ENCODE measurements at regions not wholly inside any gene's neighbourhood (a gene's known extent, or its start where the extent isn't known, plus 50 kb on each side); places are given as distances from the start of the nearest gene placed in this dataset.
A peak's percentile ranks its signal among the peaks of the same experiment; 100 is the strongest.

GRCh38 chr17:55668312-55668920 lies 54.2 kb downstream of the TMEM100 start:
- no peak for TF ChIP-seq CTCF (IDR thresholded peaks at IDR 0.05; ENCODE audit: borderline replicate concordance, control extremely low read depth, extremely low read depth, insufficient read depth, missing control alignments)
- in situ Hi-C loops (cut with MboI; ENCODE audit: low sequenced_read_pairs, unreplicated experiment), result no loop called here
- DNase-seq (ENCODE audit: low spot score), result no peak

- no peak for DNase-seq (ENCODE audit: low spot score)
- no peak for TF ChIP-seq CTCF (IDR thresholded peaks at IDR 0.05; ENCODE audit: borderline replicate concordance, control extremely low read depth, extremely low read depth, insufficient read depth, missing control alignments)
- in situ Hi-C loops (cut with MboI; ENCODE audit: low sequenced_read_pairs, unreplicated experiment), result no loop called here
Measured at GRCh38 chr17:55666806-55667205, 55.9 kb downstream of the TMEM100 start.

GRCh38 chr17:55664287-55664686 lies 58.4 kb downstream of the TMEM100 start:
- in situ Hi-C loops (cut with MboI; ENCODE audit: low sequenced_read_pairs, unreplicated experiment), result no loop called here
- peak; percentile 17 for DNase-seq (ENCODE audit: low spot score)
- TF ChIP-seq CTCF (IDR thresholded peaks at IDR 0.05; ENCODE audit: borderline replicate concordance, control extremely low read depth, extremely low read depth, insufficient read depth, missing control alignments), result no peak

- TF ChIP-seq CTCF (IDR thresholded peaks at IDR 0.05; ENCODE audit: borderline replicate concordance, control extremely low read depth, extremely low read depth, insufficient read depth, missing control alignments), result no peak
- no peak for DNase-seq (ENCODE audit: low spot score)
- in situ Hi-C loops (cut with MboI; ENCODE audit: low sequenced_read_pairs, unreplicated experiment), result no loop called here
Measured at GRCh38 chr17:55663400-55663799, 59.3 kb downstream of the TMEM100 start.

GRCh38 chr17:55661963-55662834 lies 60.5 kb downstream of the TMEM100 start:
- in situ Hi-C loops (cut with MboI; ENCODE audit: low sequenced_read_pairs, unreplicated experiment), result no loop called here
- TF ChIP-seq CTCF (IDR thresholded peaks at IDR 0.05; ENCODE audit: borderline replicate concordance, control extremely low read depth, extremely low read depth, insufficient read depth, missing control alignments), result no peak
- DNase-seq (ENCODE audit: low spot score), result no peak

GRCh38 chr17:55661256-55661758 lies 61.4 kb downstream of the TMEM100 start:
- no peak for TF ChIP-seq CTCF (IDR thresholded peaks at IDR 0.05; ENCODE audit: borderline replicate concordance, control extremely low read depth, extremely low read depth, insufficient read depth, missing control alignments)
- in situ Hi-C loops (cut with MboI; ENCODE audit: low sequenced_read_pairs, unreplicated experiment), result no loop called here
- no peak for DNase-seq (ENCODE audit: low spot score)
